DND-41 (cell line): ENCODE measurements at regions not wholly inside any gene's neighbourhood (a gene's known extent, or its start where the extent isn't known, plus 50 kb on each side); places are given as distances from the start of the nearest gene placed in this dataset.

Source experiments
- CTCF ChIP-seq: IDR thresholded peaks from 2 replicates; pipeline ENCODE4 v1.5.1; 2012; ENCODE audit warnings: borderline replicate concordance, low read length, moderate library complexity, mild to moderate bottlenecking; ENCODE audit not compliant: poor library complexity, severe bottlenecking; ENCODE audit errors: extremely low read depth
- EZH2 ChIP-seq: IDR thresholded peaks from 3 replicates; pipeline ENCODE4 v1.6.1; 2012; ENCODE audit warnings: borderline replicate concordance, low read depth, mild to moderate bottlenecking, moderate library complexity, low read length, inconsistent platforms; ENCODE audit not compliant: severe bottlenecking

DNA sequence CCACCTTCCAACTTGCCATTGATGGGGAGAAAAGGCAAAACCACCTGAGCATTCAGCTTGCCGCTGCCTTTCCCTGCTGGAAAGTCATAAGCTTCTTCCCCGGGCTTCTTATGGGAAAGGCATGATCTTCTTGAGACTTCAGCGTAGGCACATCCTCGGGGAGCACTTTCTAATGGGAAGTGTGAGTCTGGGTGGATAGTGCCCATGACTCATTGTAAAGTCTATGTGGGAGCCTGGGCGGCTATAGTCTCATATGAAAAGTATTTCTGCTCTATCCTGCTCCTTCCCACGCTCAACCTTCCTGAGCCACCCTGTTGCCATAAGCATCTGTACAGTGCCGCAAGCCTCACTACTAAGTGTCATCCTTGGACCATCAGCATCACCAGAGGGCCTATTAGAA lies 309.9 kb upstream of the THBS1 start:
- TF ChIP-seq CTCF: no peak
- no peak for TF ChIP-seq EZH2
